ENCODE measurements at regions not wholly inside any gene's neighbourhood (a gene's known extent, or its start where the extent isn't known, plus 50 kb on each side); places are given as distances from the start of the nearest gene placed in this dataset.

DNA sequence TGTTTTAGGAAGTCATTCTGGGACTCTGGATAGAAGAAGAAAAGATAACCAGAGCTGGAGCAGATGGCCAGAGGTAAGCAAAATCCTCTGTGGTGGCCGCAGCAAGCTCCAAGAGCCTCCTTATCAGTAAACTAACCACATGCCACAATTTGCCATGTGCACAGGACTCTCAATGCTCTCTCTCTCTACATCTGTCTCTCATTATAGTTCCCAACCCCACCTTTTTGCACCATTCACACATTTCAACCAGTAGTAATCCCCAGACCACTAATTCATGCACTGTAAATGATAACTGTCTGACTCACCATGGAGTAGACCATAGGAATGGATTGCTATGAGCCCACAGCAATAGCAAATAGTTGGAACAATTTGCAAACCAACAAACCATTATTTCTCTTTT, 526.1 kb downstream of the TLR4 start:
- Histone ChIP-seq H3K4me3 (ENCODE audit: low read depth in 1 of 2, low read length in 2 of 2) (no peak overlapping the region), H3K4me1 (ENCODE audit: control insufficient read depth in 2 of 2, insufficient read depth in 2 of 2, low read length in 1 of 2) (no peaks in the 10 kb centered on the region), H3K9me3 (ENCODE audit: control insufficient read depth in 2 of 2, insufficient read depth in 1 of 2, low read depth in 1 of 2, low read length in 1 of 2) (peaks cover 0 to 3% of the 10 kb centered on the region in 2 donors), H3K27ac (ENCODE audit: low read depth in 2 of 2, low read length in 1 of 2) (no peak overlapping the region), H3K36me3 (ENCODE audit: control insufficient read depth in 2 of 2, insufficient read depth in 2 of 2, low read length in 1 of 2) (no peaks in the 10 kb centered on the region), H3K27me3 (ENCODE audit: control insufficient read depth in 1 of 2, insufficient read depth in 2 of 2, low read length in 2 of 2) (no peaks in the 10 kb centered on the region)
- WGBS, 2 donors = 24 to 48% methylated on average over 1 of the region's 1 CpG

- no peaks in the 10 kb centered on the region for H3K36me3 ChIP-seq (ENCODE audit: control insufficient read depth in 2 of 2, insufficient read depth in 2 of 2, low read length in 1 of 2)
These were observed 532.4 kb downstream of the TLR4 start for GRCh38 chr9:118236625-118237024.

DNA sequence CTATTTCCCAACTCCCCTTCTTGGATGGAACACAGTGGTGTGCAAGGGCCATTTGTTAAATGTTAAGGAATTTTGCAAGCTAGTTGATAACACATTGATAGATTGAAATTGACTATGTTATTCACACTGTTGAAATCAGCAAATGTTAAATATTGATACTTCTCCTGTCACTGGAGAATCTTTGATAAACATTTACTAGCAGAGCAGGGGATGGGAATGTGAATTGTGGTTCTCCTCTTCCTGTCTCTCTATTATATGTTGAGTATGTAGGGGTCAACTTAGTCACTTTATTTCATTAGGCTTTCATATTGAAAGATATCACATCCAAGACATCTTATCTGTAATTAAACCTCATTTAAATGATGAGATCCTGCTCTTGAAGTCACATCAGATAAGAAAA, 533.9 kb downstream of the TLR4 start:
- Histone ChIP-seq H3K36me3 (ENCODE audit: control insufficient read depth in 2 of 2, insufficient read depth in 2 of 2, low read length in 1 of 2) (no peaks in the 10 kb centered on the region), H3K4me3 (ENCODE audit: low read depth in 1 of 2, low read length in 2 of 2) (no peak overlapping the region), H3K4me1 (ENCODE audit: control insufficient read depth in 2 of 2, insufficient read depth in 2 of 2, low read length in 1 of 2) (no peaks in the 10 kb centered on the region), H3K27ac (ENCODE audit: low read depth in 2 of 2, low read length in 1 of 2) (no peak overlapping the region), H3K27me3 (ENCODE audit: control insufficient read depth in 1 of 2, insufficient read depth in 2 of 2, low read length in 2 of 2) (no peaks in the 10 kb centered on the region), H3K9me3 (ENCODE audit: control insufficient read depth in 2 of 2, insufficient read depth in 1 of 2, low read depth in 1 of 2, low read length in 1 of 2) (peaks cover 0 to 2% of the 10 kb centered on the region in 2 donors)

More at GRCh38 chr9:118236625-118237024, 532.4 kb downstream of the TLR4 start:
- H3K27ac ChIP-seq (ENCODE audit: low read depth in 2 of 2, low read length in 1 of 2) = no peak overlapping the region
- no peaks in the 10 kb centered on the region for H3K27me3 ChIP-seq (ENCODE audit: control insufficient read depth in 1 of 2, insufficient read depth in 2 of 2, low read length in 2 of 2)
- 72 to 83% methylated on average over 1 of the region's 1 CpG for WGBS, 2 donors
- no peaks in the 10 kb centered on the region for H3K4me1 ChIP-seq (ENCODE audit: control insufficient read depth in 2 of 2, insufficient read depth in 2 of 2, low read length in 1 of 2)
- H3K9me3 ChIP-seq (ENCODE audit: control insufficient read depth in 2 of 2, insufficient read depth in 1 of 2, low read depth in 1 of 2, low read length in 1 of 2) = peaks cover 0 to 2% of the 10 kb centered on the region in 2 donors
- H3K4me3 ChIP-seq (ENCODE audit: low read depth in 1 of 2, low read length in 2 of 2) = no peak overlapping the region

DNA sequence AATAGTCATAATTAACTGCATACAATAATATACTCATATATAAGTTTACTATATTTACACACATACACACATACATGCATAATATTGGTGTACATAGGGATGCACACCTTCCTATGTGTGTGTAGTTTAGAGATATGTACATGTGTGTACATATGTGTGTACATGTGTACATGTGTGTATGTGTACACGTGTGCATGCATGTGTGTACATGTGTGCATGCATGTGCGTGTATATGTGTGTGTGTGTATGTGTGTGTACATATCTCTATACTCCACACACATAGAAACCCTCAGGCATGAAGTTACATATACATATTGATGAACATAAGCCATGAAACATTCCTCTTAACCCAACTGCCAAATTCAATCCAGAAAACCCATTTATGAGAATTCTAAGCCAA, 547.8 kb downstream of the TLR4 start:
- WGBS, 2 donors = 87 to 91% methylated on average over 2 of the region's 2 CpGs
- H3K4me3 ChIP-seq (ENCODE audit: low read depth in 1 of 2, low read length in 2 of 2) = no peak overlapping the region
- no peaks in the 10 kb centered on the region for H3K9me3 ChIP-seq (ENCODE audit: control insufficient read depth in 2 of 2, insufficient read depth in 1 of 2, low read depth in 1 of 2, low read length in 1 of 2)
- H3K27me3 ChIP-seq (ENCODE audit: control insufficient read depth in 1 of 2, insufficient read depth in 2 of 2, low read length in 2 of 2) = no peaks in the 10 kb centered on the region
- no peak overlapping the region for H3K27ac ChIP-seq (ENCODE audit: low read depth in 2 of 2, low read length in 1 of 2)
- H3K4me1 ChIP-seq (ENCODE audit: control insufficient read depth in 2 of 2, insufficient read depth in 2 of 2, low read length in 1 of 2) = no peaks in the 10 kb centered on the region
- no peaks in the 10 kb centered on the region for H3K36me3 ChIP-seq (ENCODE audit: control insufficient read depth in 2 of 2, insufficient read depth in 2 of 2, low read length in 1 of 2)

GRCh38 chr9:118262191-118262590, 558.0 kb downstream of the TLR4 start:
- H3K27ac ChIP-seq (ENCODE audit: low read depth in 2 of 2, low read length in 1 of 2) = no peak overlapping the region
- no peaks in the 10 kb centered on the region for H3K4me1 ChIP-seq (ENCODE audit: control insufficient read depth in 2 of 2, insufficient read depth in 2 of 2, low read length in 1 of 2)
- no peaks in the 10 kb centered on the region for H3K27me3 ChIP-seq (ENCODE audit: control insufficient read depth in 1 of 2, insufficient read depth in 2 of 2, low read length in 2 of 2)
- H3K36me3 ChIP-seq (ENCODE audit: control insufficient read depth in 2 of 2, insufficient read depth in 2 of 2, low read length in 1 of 2) = no peaks in the 10 kb centered on the region
- no peak overlapping the region for H3K4me3 ChIP-seq (ENCODE audit: low read depth in 1 of 2, low read length in 2 of 2)
- WGBS, 2 donors = 75 to 83% methylated on average over 1 of the region's 1 CpG
- H3K9me3 ChIP-seq (ENCODE audit: control insufficient read depth in 2 of 2, insufficient read depth in 1 of 2, low read depth in 1 of 2, low read length in 1 of 2) = peaks cover 0 to 3% of the 10 kb centered on the region in 2 donors

- no peaks in the 10 kb centered on the region for H3K36me3 ChIP-seq (ENCODE audit: control insufficient read depth in 2 of 2, insufficient read depth in 2 of 2, low read length in 1 of 2)
- H3K27me3 ChIP-seq (ENCODE audit: control insufficient read depth in 1 of 2, insufficient read depth in 2 of 2, low read length in 2 of 2) = no peaks in the 10 kb centered on the region
- peaks cover 0 to 3% of the 10 kb centered on the region in 2 donors for H3K9me3 ChIP-seq (ENCODE audit: control insufficient read depth in 2 of 2, insufficient read depth in 1 of 2, low read depth in 1 of 2, low read length in 1 of 2)
- no peaks in the 10 kb centered on the region for H3K4me1 ChIP-seq (ENCODE audit: control insufficient read depth in 2 of 2, insufficient read depth in 2 of 2, low read length in 1 of 2)
- H3K27ac ChIP-seq (ENCODE audit: low read depth in 2 of 2, low read length in 1 of 2) = no peak overlapping the region
- no peak overlapping the region for H3K4me3 ChIP-seq (ENCODE audit: low read depth in 1 of 2, low read length in 2 of 2)
These were observed 559.7 kb downstream of the TLR4 start for GRCh38 chr9:118263949-118264348.

- no peaks in the 10 kb centered on the region for H3K36me3 ChIP-seq (ENCODE audit: control insufficient read depth in 2 of 2, insufficient read depth in 2 of 2, low read length in 1 of 2)
- no peak overlapping the region for H3K4me3 ChIP-seq (ENCODE audit: low read depth in 1 of 2, low read length in 2 of 2)
- 78% methylated on average over 6 of the region's 6 CpGs for WGBS, 2 donors
These were observed 563.8 kb downstream of the TLR4 start for GRCh38 chr9:118268046-118268445.

GRCh38 chr9:118269623-118270022, 565.4 kb downstream of the TLR4 start:
- no peak overlapping the region for H3K27ac ChIP-seq (ENCODE audit: low read depth in 2 of 2, low read length in 1 of 2)
- H3K4me1 ChIP-seq (ENCODE audit: control insufficient read depth in 2 of 2, insufficient read depth in 2 of 2, low read length in 1 of 2) = no peaks in the 10 kb centered on the region
- WGBS, 2 donors = 60 to 63% methylated on average over 3 of the region's 3 CpGs
- H3K36me3 ChIP-seq (ENCODE audit: control insufficient read depth in 2 of 2, insufficient read depth in 2 of 2, low read length in 1 of 2) = no peaks in the 10 kb centered on the region
- no peaks in the 10 kb centered on the region for H3K27me3 ChIP-seq (ENCODE audit: control insufficient read depth in 1 of 2, insufficient read depth in 2 of 2, low read length in 2 of 2)
- no peak overlapping the region for H3K4me3 ChIP-seq (ENCODE audit: low read depth in 1 of 2, low read length in 2 of 2)
- H3K9me3 ChIP-seq (ENCODE audit: control insufficient read depth in 2 of 2, insufficient read depth in 1 of 2, low read depth in 1 of 2, low read length in 1 of 2) = no peaks in the 10 kb centered on the region

More at GRCh38 chr9:118268046-118268445, 563.8 kb downstream of the TLR4 start:
- no peaks in the 10 kb centered on the region for H3K27me3 ChIP-seq (ENCODE audit: control insufficient read depth in 1 of 2, insufficient read depth in 2 of 2, low read length in 2 of 2)
- H3K4me1 ChIP-seq (ENCODE audit: control insufficient read depth in 2 of 2, insufficient read depth in 2 of 2, low read length in 1 of 2) = no peaks in the 10 kb centered on the region
- no peaks in the 10 kb centered on the region for H3K9me3 ChIP-seq (ENCODE audit: control insufficient read depth in 2 of 2, insufficient read depth in 1 of 2, low read depth in 1 of 2, low read length in 1 of 2)
- H3K27ac ChIP-seq (ENCODE audit: low read depth in 2 of 2, low read length in 1 of 2) = no peak overlapping the region

DNA sequence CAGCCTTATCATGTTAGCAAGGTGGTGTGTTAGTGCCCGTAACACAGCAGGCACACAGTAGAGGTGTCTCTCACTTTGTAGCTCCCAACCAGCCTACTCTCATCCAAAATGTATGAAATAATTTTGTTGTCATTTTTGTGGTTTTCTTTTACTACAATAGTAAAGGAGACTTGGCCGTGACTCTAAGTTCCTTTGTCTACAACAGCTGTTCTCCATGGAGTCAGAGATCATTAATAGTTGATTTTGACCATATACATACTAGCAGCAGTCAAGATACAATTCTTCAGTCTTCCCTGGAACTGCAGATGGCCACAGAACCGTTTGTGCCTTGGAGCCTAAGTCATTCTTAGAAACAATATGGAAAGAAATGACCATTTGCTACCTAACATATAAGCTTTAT, 567.1 kb downstream of the TLR4 start:
- H3K27ac ChIP-seq (ENCODE audit: low read depth in 2 of 2, low read length in 1 of 2) = no peak overlapping the region
- no peaks in the 10 kb centered on the region for H3K4me1 ChIP-seq (ENCODE audit: control insufficient read depth in 2 of 2, insufficient read depth in 2 of 2, low read length in 1 of 2)
- H3K27me3 ChIP-seq (ENCODE audit: control insufficient read depth in 1 of 2, insufficient read depth in 2 of 2, low read length in 2 of 2) = no peaks in the 10 kb centered on the region
- H3K4me3 ChIP-seq (ENCODE audit: low read depth in 1 of 2, low read length in 2 of 2) = no peak overlapping the region
- no peaks in the 10 kb centered on the region for H3K9me3 ChIP-seq (ENCODE audit: control insufficient read depth in 2 of 2, insufficient read depth in 1 of 2, low read depth in 1 of 2, low read length in 1 of 2)
- no peaks in the 10 kb centered on the region for H3K36me3 ChIP-seq (ENCODE audit: control insufficient read depth in 2 of 2, insufficient read depth in 2 of 2, low read length in 1 of 2)
- 53 to 55% methylated on average over 3 of the region's 3 CpGs for WGBS, 2 donors

DNA sequence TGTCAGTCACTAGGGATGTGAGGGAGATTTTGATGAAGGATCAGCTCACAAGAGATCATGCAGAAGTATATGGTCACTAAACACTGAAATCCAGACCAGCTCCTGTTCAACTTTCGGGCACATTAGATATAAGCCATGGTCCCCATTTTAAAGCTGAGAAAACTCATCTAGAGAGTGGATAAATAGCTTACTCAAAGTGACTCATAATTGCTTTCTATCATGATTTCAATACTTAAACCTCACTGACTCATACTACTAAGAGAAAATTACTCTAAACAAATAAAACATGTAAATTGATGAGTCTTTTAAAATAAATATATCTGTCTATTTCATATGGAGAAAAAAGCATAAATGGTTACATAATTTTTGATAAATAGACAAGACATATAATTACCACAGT, 567.7 kb downstream of the TLR4 start:
- Histone ChIP-seq H3K27me3 (ENCODE audit: control insufficient read depth in 1 of 2, insufficient read depth in 2 of 2, low read length in 2 of 2) (no peaks in the 10 kb centered on the region), H3K9me3 (ENCODE audit: control insufficient read depth in 2 of 2, insufficient read depth in 1 of 2, low read depth in 1 of 2, low read length in 1 of 2) (no peaks in the 10 kb centered on the region), H3K4me1 (ENCODE audit: control insufficient read depth in 2 of 2, insufficient read depth in 2 of 2, low read length in 1 of 2) (no peaks in the 10 kb centered on the region), H3K36me3 (ENCODE audit: control insufficient read depth in 2 of 2, insufficient read depth in 2 of 2, low read length in 1 of 2) (no peaks in the 10 kb centered on the region), H3K27ac (ENCODE audit: low read depth in 2 of 2, low read length in 1 of 2) (no peak overlapping the region), H3K4me3 (ENCODE audit: low read depth in 1 of 2, low read length in 2 of 2) (no peak overlapping the region)
- WGBS, 2 donors = 73 to 76% methylated on average over 1 of the region's 1 CpG
